Right atrium auricular region (tissue), 2 donors: ENCODE measurements at regions not wholly inside any gene's neighbourhood (a gene's known extent, or its start where the extent isn't known, plus 50 kb on each side); places are given as distances from the start of the nearest gene placed in this dataset.

Experiments used
- DNase-seq: peaks from one replicate; pipeline ENCODE4 v3.0.0-alpha.2; 2019; ENCODE audit warnings: low spot score
- H3K27ac ChIP-seq, 2 donors: fragments of 200-600 bp; sonication (generic); 1 replicate in 1 of 2; 2 replicates in 1 of 2; pipeline ENCODE4 v1.5.1; 2016 to 2019
- H3K27me3 ChIP-seq, 2 donors: fragments of 200-600 bp; sonication (generic); one replicate each; pipeline versions ENCODE4 v1.5.1 to v1.6.0; 2017 to 2019
- H3K36me3 ChIP-seq: fragments of 200-600 bp; sonication (generic); one replicate; pipeline ENCODE4 v1.5.1; 2016
- H3K4me1 ChIP-seq, 2 donors: fragments of 200-600 bp; sonication (generic); one replicate each; pipeline versions ENCODE4 v1.5.1 to v1.6.0; 2017 to 2019
- H3K4me3 ChIP-seq, 2 donors: fragments of 200-600 bp; sonication (generic); 1 replicate in 1 of 2; 2 replicates in 1 of 2; pipeline ENCODE4 v1.5.1; 2017 to 2019; ENCODE audit warnings: mild to moderate bottlenecking in 1 of 2, moderate library complexity in 1 of 2
- H3K9me3 ChIP-seq, 2 donors: fragments of 200-600 bp; sonication (generic); one replicate each; pipeline ENCODE4 v1.5.1; 2019
- TF ChIP-seq, protein P1 (sequence below), 2 donors: fragments of 200-600 bp; sonication (generic); IDR thresholded peaks; one replicate each; pipeline ENCODE4 v1.5.1; 2019; ENCODE audit warnings: antibody characterized with exemption in 2 of 2

GRCh38 chr11:15430381-15430780 lies 315.7 kb downstream of the INSC start:
- TF ChIP-seq, protein P1, sequence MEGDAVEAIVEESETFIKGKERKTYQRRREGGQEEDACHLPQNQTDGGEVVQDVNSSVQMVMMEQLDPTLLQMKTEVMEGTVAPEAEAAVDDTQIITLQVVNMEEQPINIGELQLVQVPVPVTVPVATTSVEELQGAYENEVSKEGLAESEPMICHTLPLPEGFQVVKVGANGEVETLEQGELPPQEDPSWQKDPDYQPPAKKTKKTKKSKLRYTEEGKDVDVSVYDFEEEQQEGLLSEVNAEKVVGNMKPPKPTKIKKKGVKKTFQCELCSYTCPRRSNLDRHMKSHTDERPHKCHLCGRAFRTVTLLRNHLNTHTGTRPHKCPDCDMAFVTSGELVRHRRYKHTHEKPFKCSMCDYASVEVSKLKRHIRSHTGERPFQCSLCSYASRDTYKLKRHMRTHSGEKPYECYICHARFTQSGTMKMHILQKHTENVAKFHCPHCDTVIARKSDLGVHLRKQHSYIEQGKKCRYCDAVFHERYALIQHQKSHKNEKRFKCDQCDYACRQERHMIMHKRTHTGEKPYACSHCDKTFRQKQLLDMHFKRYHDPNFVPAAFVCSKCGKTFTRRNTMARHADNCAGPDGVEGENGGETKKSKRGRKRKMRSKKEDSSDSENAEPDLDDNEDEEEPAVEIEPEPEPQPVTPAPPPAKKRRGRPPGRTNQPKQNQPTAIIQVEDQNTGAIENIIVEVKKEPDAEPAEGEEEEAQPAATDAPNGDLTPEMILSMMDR (IDR thresholded peaks at IDR 0.05), result no peak
- Histone ChIP-seq H3K27me3 (no peaks in the 10 kb centered on the region), H3K4me3 (no peak overlapping the region), H3K9me3 (no peaks in the 10 kb centered on the region), H3K36me3 (no peaks in the 10 kb centered on the region), H3K4me1 (no peaks in the 10 kb centered on the region), H3K27ac (no peak overlapping the region)
- DNase-seq, result no peak

- H3K4me3 ChIP-seq, result no peak overlapping the region
- no peaks in the 10 kb centered on the region for H3K9me3 ChIP-seq
- H3K27ac ChIP-seq, result no peak overlapping the region
- no peaks in the 10 kb centered on the region for H3K4me1 ChIP-seq
- TF ChIP-seq, protein P1 (IDR thresholded peaks at IDR 0.05), result no peak
- no peak for DNase-seq
- H3K27me3 ChIP-seq, result no peaks in the 10 kb centered on the region
- no peaks in the 10 kb centered on the region for H3K36me3 ChIP-seq
Measured at GRCh38 chr11:15434529-15434928, 319.8 kb downstream of the INSC start.

DNA sequence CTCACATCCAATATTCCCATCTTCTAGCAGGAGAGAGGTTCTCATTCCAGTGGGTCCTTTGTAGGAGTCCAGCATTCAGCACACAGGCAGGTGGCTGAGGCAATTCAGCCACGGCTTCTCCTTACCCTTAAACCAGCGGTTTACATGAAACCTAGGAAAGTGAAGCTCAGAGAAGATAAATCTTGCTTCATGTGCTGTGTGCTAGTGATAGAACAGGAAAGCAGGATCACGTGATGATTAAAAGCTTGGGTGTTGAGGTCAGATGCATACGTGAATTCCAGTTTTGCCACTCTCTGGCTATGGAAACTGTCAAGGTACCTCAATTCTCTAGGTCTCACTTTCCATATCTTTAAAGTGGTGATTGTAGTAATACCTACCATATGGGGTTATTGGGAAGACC lies 331.6 kb downstream of the INSC start:
- TF ChIP-seq, protein P1 (IDR thresholded peaks at IDR 0.05), result no peak
- Histone ChIP-seq H3K4me3 (no peak overlapping the region), H3K27ac (no peak overlapping the region), H3K4me1 (no peaks in the 10 kb centered on the region), H3K36me3 (no peaks in the 10 kb centered on the region), H3K9me3 (no peaks in the 10 kb centered on the region), H3K27me3 (no peaks in the 10 kb centered on the region)
- DNase-seq, result no peak

- Histone ChIP-seq H3K4me1 (no peaks in the 10 kb centered on the region), H3K27me3 (no peaks in the 10 kb centered on the region), H3K27ac (no peak overlapping the region), H3K9me3 (no peaks in the 10 kb centered on the region), H3K36me3 (no peaks in the 10 kb centered on the region), H3K4me3 (no peak overlapping the region)
- TF ChIP-seq, protein P1 (IDR thresholded peaks at IDR 0.05), result no peak
- DNase-seq, result no peak
Measured at GRCh38 chr11:15446929-15447328, 332.2 kb downstream of the INSC start.

DNA sequence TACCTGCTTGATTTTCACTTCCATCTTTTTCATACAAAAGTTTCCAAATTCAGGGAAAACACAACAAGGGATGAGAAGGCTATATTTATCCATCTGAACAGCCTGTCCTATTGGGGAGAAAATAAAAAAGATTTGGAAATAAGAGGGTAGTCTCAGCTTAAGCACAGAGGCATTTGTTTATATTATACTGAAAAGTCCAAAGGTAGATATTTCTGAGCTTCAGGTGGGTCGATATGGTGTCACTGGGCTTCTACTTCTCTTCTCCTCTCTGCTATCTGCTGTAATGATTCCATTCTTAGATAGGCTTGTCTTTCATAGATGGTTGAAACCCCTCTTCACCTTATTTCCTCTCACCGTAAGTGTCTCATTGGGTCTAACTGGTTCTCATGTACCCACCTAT lies 337.0 kb downstream of the INSC start:
- H3K36me3 ChIP-seq, result no peaks in the 10 kb centered on the region
- TF ChIP-seq, protein P1 (IDR thresholded peaks at IDR 0.05), result no peak
- H3K9me3 ChIP-seq, result peaks cover 0 to 9% of the 10 kb centered on the region in 2 donors
- H3K27me3 ChIP-seq, result no peaks in the 10 kb centered on the region
- no peak overlapping the region for H3K4me3 ChIP-seq
- no peak overlapping the region for H3K27ac ChIP-seq
- H3K4me1 ChIP-seq, result no peaks in the 10 kb centered on the region
- no peak for DNase-seq

GRCh38 chr11:15453211-15453765 lies 338.6 kb downstream of the INSC start:
- TF ChIP-seq, protein P1 (IDR thresholded peaks at IDR 0.05), result no peak
- Histone ChIP-seq H3K4me1 (no peaks in the 10 kb centered on the region), H3K27ac (no peak overlapping the region), H3K4me3 (no peak overlapping the region), H3K27me3 (no peaks in the 10 kb centered on the region), H3K36me3 (no peaks in the 10 kb centered on the region), H3K9me3 (peaks cover 0 to 9% of the 10 kb centered on the region in 2 donors)
- no peak for DNase-seq
